Retinal pigment epithelial cell (primary cell): ENCODE measurements at regions not wholly inside any gene's neighbourhood (a gene's known extent, or its start where the extent isn't known, plus 50 kb on each side); places are given as distances from the start of the nearest gene placed in this dataset.

Experiments
- DNase-seq: peaks from one replicate; pipeline ENCODE4 v3.0.0-alpha.2; 2010; ENCODE audit warnings: low read depth
- H3K4me3 ChIP-seq: 2 replicates; pipeline ENCODE4 v1.5.1; 2011; ENCODE audit warnings: mild to moderate bottlenecking, low read length, control low read depth, moderate library complexity
- CTCF ChIP-seq: conservative IDR thresholded peaks from 2 replicates; pipeline ENCODE4 v1.5.1; 2011; ENCODE audit warnings: low read depth, low read length, control low read depth, inconsistent platforms

- no peak overlapping the region for H3K4me3 ChIP-seq
- DNase-seq = no peak
- no peak for TF ChIP-seq CTCF
Observed at GRCh38 chr14:96631030-96631429, 128.8 kb downstream of the PAPOLA start.

- DNase-seq = no peak
- no peak overlapping the region for H3K4me3 ChIP-seq
- TF ChIP-seq CTCF = no peak
Observed at GRCh38 chr14:96631621-96632362, 129.6 kb downstream of the PAPOLA start.

GRCh38 chr14:96632363-96632758, 130.2 kb downstream of the PAPOLA start:
- DNase-seq = no peak
- no peak for TF ChIP-seq CTCF
- H3K4me3 ChIP-seq = no peak overlapping the region

- H3K4me3 ChIP-seq = no peak overlapping the region
Observed at GRCh38 chr14:96633096-96633495, 130.9 kb downstream of the PAPOLA start.

GRCh38 chr14:96634481-96634880, 132.3 kb downstream of the PAPOLA start:
- DNase-seq = no peak
- no peak overlapping the region for H3K4me3 ChIP-seq
- no peak for TF ChIP-seq CTCF

More at GRCh38 chr14:96633096-96633495, 130.9 kb downstream of the PAPOLA start:
- DNase-seq = no peak
- TF ChIP-seq CTCF = no peak

GRCh38 chr14:96634896-96635295, 132.7 kb downstream of the PAPOLA start:
- H3K4me3 ChIP-seq = no peak overlapping the region
- TF ChIP-seq CTCF = no peak
- DNase-seq = no peak

GRCh38 chr14:96635850-96636249, 133.7 kb downstream of the PAPOLA start:
- no peak overlapping the region for H3K4me3 ChIP-seq
- TF ChIP-seq CTCF = no peak
- DNase-seq = no peak
